ENCODE measurements at regions not wholly inside any gene's neighbourhood (a gene's known extent, or its start where the extent isn't known, plus 50 kb on each side); places are given as distances from the start of the nearest gene placed in this dataset.

- H3K9ac ChIP-seq (ENCODE audit: low read depth, low read length): no peak overlapping the region
- H3K4me2 ChIP-seq (ENCODE audit: low read depth, low read length): no peak overlapping the region
- TF ChIP-seq POLR2A (IDR thresholded peaks at IDR 0.05; ENCODE audit: low read depth, low read length) (no peak), ELK1 (IDR thresholded peaks at IDR 0.05; ENCODE audit: borderline replicate concordance, low read depth, low read length) (no peak), CTCF (conservative IDR thresholded peaks at IDR 0.05; ENCODE audit: low read depth, low read length) (no peak), SMC3 (IDR thresholded peaks at IDR 0.05; ENCODE audit: low read depth, low read length) (no peak), USF2 (IDR thresholded peaks at IDR 0.05; ENCODE audit: low read depth, low read length) (no peak), CEBPB (IDR thresholded peaks at IDR 0.05; ENCODE audit: low read depth, low read length) (no peak), MAFK (IDR thresholded peaks at IDR 0.05; ENCODE audit: low read depth, low read length) (no peak), FOS (IDR thresholded peaks at IDR 0.05; ENCODE audit: low read depth, low read length) (no peak), NFE2L2 (IDR thresholded peaks at IDR 0.05; ENCODE audit: low read depth, low read length) (no peak), RAD21 (IDR thresholded peaks at IDR 0.05; ENCODE audit: low read length) (no peak), CHD1 (IDR thresholded peaks at IDR 0.05; ENCODE audit: low read depth, low read length) (no peak)
- no peaks in the 10 kb centered on the region for H3K9me1 ChIP-seq (ENCODE audit: insufficient read depth, low read length)
- dilution Hi-C loops (cut with HindIII; ENCODE audit: low sequenced_read_pairs, unreplicated experiment) (no loop called here), in situ Hi-C loops (cut with MboI; ENCODE audit: low sequenced_read_pairs) (no loop called here), intact Hi-C loops (cut with micrococcal nuclease) (no loop called here)
- H3K27me3 ChIP-seq (ENCODE audit: control insufficient read depth, insufficient read depth, low read length): no peaks in the 10 kb centered on the region
- H2BK15ac ChIP-seq (ENCODE audit: low read depth, low read length): no peak overlapping the region
- H3K18ac ChIP-seq (ENCODE audit: low read depth, low read length): no peak overlapping the region
- DNase-seq (no peak), ATAC-seq (ENCODE audit: low read depth) (no peak)
- no peak overlapping the region for H2BK120ac ChIP-seq (ENCODE audit: low read depth, low read length)
- ChIA-PET POLR2A (ENCODE audit: unreplicated experiment) (no interaction called here), CTCF (no interaction called here)
- no peak overlapping the region for H2BK5ac ChIP-seq (ENCODE audit: low read depth, low read length, poor library complexity, severe bottlenecking)
- no peak overlapping the region for H3K4me3 ChIP-seq (ENCODE audit: insufficient read depth, low read depth, low read length)
- H4K5ac ChIP-seq (ENCODE audit: low read depth, low read length): no peak overlapping the region
- H2BK20ac ChIP-seq (ENCODE audit: low read depth, low read length): no peak overlapping the region
- no peak overlapping the region for H3K27ac ChIP-seq (ENCODE audit: insufficient read depth, low read length)
- no peaks in the 10 kb centered on the region for H4K20me1 ChIP-seq (ENCODE audit: insufficient read depth, low read length)
- H4K91ac ChIP-seq (ENCODE audit: insufficient read depth, low read depth, low read length): no peak overlapping the region
- no peak overlapping the region for H3K4ac ChIP-seq (ENCODE audit: low read depth, low read length)
- H2AFZ ChIP-seq (replicated peaks; ENCODE audit: low read length, poor library complexity): no peak overlapping the region
- H3K9me3 ChIP-seq (ENCODE audit: control insufficient read depth, insufficient read depth, low read length): 0 out of 2 replicates have a peak, but pooled peaks cover 4% of the 10 kb centered on the region
- WGBS, 2 experiments (ENCODE audit: extremely low coverage in 2 of 2, insufficient read length in 1 of 2): no CpG with 5 or more reads among the region's 2 CpGs
- H2AK5ac ChIP-seq (ENCODE audit: low read depth, low read length): no peak overlapping the region
- no peak overlapping the region for H3K14ac ChIP-seq (replicated peaks; ENCODE audit: low read depth, low read length)
- H4K8ac ChIP-seq (ENCODE audit: low read depth in 2 of 2, low read length in 2 of 2): no peak overlapping the region
- no peak overlapping the region for H3K56ac ChIP-seq (ENCODE audit: extremely low read depth, insufficient read depth, low read length)
- no peak overlapping the region for H3K23ac ChIP-seq (ENCODE audit: low read depth, low read length)
- no peaks in the 10 kb centered on the region for H3K4me1 ChIP-seq (ENCODE audit: control insufficient read depth, insufficient read depth, low read length)
- BruUV-seq (replicated peaks): no TSS peak
- H3K36me3 ChIP-seq (ENCODE audit: control insufficient read depth, insufficient read depth, low read length): no peaks in the 10 kb centered on the region
- H3K79me1 ChIP-seq (ENCODE audit: low read depth in 1 of 2, low read length in 2 of 2): no peaks in the 10 kb centered on the region
- H2AK9ac ChIP-seq (replicated peaks; ENCODE audit: low read depth, low read length, poor library complexity): no peak overlapping the region
These were observed 523.8 kb downstream of the PPARGC1A start for GRCh38 chr4:23365871-23366556.
